Upper lobe of left lung (tissue), 6 donors: ENCODE measurements at regions not wholly inside any gene's neighbourhood (a gene's known extent, or its start where the extent isn't known, plus 50 kb on each side); places are given as distances from the start of the nearest gene placed in this dataset.
A peak's percentile ranks its signal among the peaks of the same experiment; 100 is the strongest.

Experiments used
- ATAC-seq, 2 donors: fragments of 200-7000 bp; cut with Tn5 transposase; one replicate each; pipeline ENCODE4 v1.9.1; 2022; ENCODE audit warnings: mild to moderate bottlenecking in 2 of 2, moderate library complexity in 2 of 2; ENCODE audit not compliant: low FRiP score in 2 of 2
- DNase-seq, 2 donors: peaks; one replicate each; pipeline ENCODE4 v3.0.0-alpha.2; 2019 to 2020
- H3K27ac ChIP-seq, 4 donors: fragments of 200-600 bp; sonication (generic); one replicate each; pipeline ENCODE4 v1.5.1; 2016 to 2019
- H3K27me3 ChIP-seq, 4 donors: fragments of 200-600 bp; sonication (generic); one replicate each; pipeline ENCODE4 v1.5.1; 2017 to 2019
- H3K36me3 ChIP-seq, 4 donors: fragments of 200-600 bp; sonication (generic); one replicate each; pipeline ENCODE4 v1.5.1; 2016 to 2019
- H3K4me1 ChIP-seq, 4 donors: fragments of 200-600 bp; sonication (generic); one replicate each; pipeline ENCODE4 v1.5.1; 2018 to 2019
- H3K4me3 ChIP-seq, 4 donors: fragments of 200-600 bp; sonication (generic); one replicate each; pipeline ENCODE4 v1.5.1; 2017 to 2019; ENCODE audit warnings: mild to moderate bottlenecking in 2 of 4, moderate library complexity in 1 of 4
- H3K9me3 ChIP-seq, 4 donors: fragments of 200-600 bp; sonication (generic); one replicate each; pipeline ENCODE4 v1.5.1; 2018 to 2019
- EP300 ChIP-seq, 4 donors: sonication (generic); formaldehyde crosslinking; IDR thresholded peaks; one replicate each; pipeline ENCODE4 v1.5.1; 2017; ENCODE audit warnings: antibody characterized with exemption in 4 of 4, control low read depth in 2 of 4
- POLR2A ChIP-seq, 4 donors: fragments of 450-650 bp; IDR thresholded peaks; one replicate each; pipeline ENCODE4 v1.5.1; 2016 to 2017; ENCODE audit warnings: antibody characterized with exemption in 4 of 4, mild to moderate bottlenecking in 2 of 4
- POLR2AphosphoS5 ChIP-seq, 2 donors: sonication (generic); formaldehyde crosslinking; IDR thresholded peaks; one replicate each; pipeline ENCODE4 v1.5.1; 2017; ENCODE audit warnings: antibody characterized with exemption in 2 of 2
- WGBS, 2 donors: methylation state at CpG; one replicate each; pipeline ENCODE4 v1.1.5; 2017 to 2018; 5-methylcytosine and 5-hydroxymethylcytosine counted together
- TF ChIP-seq, protein P1 (sequence below), 6 experiments: fragments of 450-650 bp in 4 of 6; fragments of 200-600 bp in 2 of 6; sonication (generic) in 2 of 6; IDR thresholded peaks; one replicate each; pipeline ENCODE4 v1.5.1; 2016 to 2019; ENCODE audit warnings: antibody characterized with exemption in 6 of 6
- donor health status: DM: no; HTN: no; CAD: no; lungs with moderate emphysema.
- donor health status: DM: no; HTN: yes; CAD: no; lungs with severe emphysema.

- Histone ChIP-seq H3K9me3 (no peaks in the 10 kb centered on the region), H3K27me3 (no peaks in the 10 kb centered on the region), H3K4me3 (no peak overlapping the region), H3K4me1 (peaks cover 5 to 20% (median 9%) of the 10 kb centered on the region in 4 donors), H3K27ac (no peak overlapping the region), H3K36me3 (no peaks in the 10 kb centered on the region)
- WGBS, 2 donors = 93 to 100% methylated on average over 2 of the region's 2 CpGs
- DNase-seq (no peak), ATAC-seq (no peak)
- TF ChIP-seq POLR2AphosphoS5 (IDR thresholded peaks at IDR 0.05) (no peak), POLR2A (IDR thresholded peaks at IDR 0.05) (no peak), EP300 (IDR thresholded peaks at IDR 0.05) (no peak)
- TF ChIP-seq, protein P1, sequence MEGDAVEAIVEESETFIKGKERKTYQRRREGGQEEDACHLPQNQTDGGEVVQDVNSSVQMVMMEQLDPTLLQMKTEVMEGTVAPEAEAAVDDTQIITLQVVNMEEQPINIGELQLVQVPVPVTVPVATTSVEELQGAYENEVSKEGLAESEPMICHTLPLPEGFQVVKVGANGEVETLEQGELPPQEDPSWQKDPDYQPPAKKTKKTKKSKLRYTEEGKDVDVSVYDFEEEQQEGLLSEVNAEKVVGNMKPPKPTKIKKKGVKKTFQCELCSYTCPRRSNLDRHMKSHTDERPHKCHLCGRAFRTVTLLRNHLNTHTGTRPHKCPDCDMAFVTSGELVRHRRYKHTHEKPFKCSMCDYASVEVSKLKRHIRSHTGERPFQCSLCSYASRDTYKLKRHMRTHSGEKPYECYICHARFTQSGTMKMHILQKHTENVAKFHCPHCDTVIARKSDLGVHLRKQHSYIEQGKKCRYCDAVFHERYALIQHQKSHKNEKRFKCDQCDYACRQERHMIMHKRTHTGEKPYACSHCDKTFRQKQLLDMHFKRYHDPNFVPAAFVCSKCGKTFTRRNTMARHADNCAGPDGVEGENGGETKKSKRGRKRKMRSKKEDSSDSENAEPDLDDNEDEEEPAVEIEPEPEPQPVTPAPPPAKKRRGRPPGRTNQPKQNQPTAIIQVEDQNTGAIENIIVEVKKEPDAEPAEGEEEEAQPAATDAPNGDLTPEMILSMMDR (IDR thresholded peaks at IDR 0.05) = no peak
Observed at GRCh38 chr5:135240781-135241360, 158.2 kb downstream of the MACROH2A1 start.

DNA sequence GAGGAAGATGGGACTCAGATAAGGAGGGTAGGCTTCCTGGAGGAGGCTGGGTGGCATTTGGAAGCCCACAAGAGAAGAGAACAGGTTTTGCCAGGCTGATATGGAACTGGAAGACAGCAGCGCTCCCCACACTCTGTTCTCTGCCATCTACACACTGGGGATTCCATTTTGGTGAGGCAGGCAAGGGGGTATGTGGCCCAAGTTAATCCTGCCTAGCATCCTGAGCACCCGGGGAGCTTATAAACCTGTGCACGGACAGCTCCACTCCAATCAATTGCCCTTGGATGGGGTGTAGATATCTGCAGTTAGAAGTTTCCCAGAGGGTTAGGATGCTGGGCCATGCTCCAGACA, 158.8 kb downstream of the MACROH2A1 start:
- Histone ChIP-seq H3K4me1 (peaks cover 5 to 17% (median 9%) of the 10 kb centered on the region in 4 donors), H3K9me3 (no peaks in the 10 kb centered on the region), H3K27me3 (no peaks in the 10 kb centered on the region), H3K4me3 (no peak overlapping the region), H3K27ac (no peak overlapping the region), H3K36me3 (no peaks in the 10 kb centered on the region)
- WGBS, 2 donors = 91 to 100% methylated on average over 2 to 3 of the region's 3 CpGs
- ATAC-seq (no peak), DNase-seq (no peak)
- TF ChIP-seq, protein P1 (IDR thresholded peaks at IDR 0.05) = no peak
- no peak for TF ChIP-seq POLR2AphosphoS5 (IDR thresholded peaks at IDR 0.05)
- TF ChIP-seq EP300 (IDR thresholded peaks at IDR 0.05) = no peak
- TF ChIP-seq POLR2A (IDR thresholded peaks at IDR 0.05) = no peak

- DNase-seq = no peak
- ATAC-seq = no peak
- TF ChIP-seq POLR2A (IDR thresholded peaks at IDR 0.05) (no peak), POLR2AphosphoS5 (IDR thresholded peaks at IDR 0.05) (no peak), EP300 (IDR thresholded peaks at IDR 0.05) (no peak)
- TF ChIP-seq, protein P1 (IDR thresholded peaks at IDR 0.05) = no peak
Observed at GRCh38 chr5:135239453-135240282, 159.4 kb downstream of the MACROH2A1 start.

DNA sequence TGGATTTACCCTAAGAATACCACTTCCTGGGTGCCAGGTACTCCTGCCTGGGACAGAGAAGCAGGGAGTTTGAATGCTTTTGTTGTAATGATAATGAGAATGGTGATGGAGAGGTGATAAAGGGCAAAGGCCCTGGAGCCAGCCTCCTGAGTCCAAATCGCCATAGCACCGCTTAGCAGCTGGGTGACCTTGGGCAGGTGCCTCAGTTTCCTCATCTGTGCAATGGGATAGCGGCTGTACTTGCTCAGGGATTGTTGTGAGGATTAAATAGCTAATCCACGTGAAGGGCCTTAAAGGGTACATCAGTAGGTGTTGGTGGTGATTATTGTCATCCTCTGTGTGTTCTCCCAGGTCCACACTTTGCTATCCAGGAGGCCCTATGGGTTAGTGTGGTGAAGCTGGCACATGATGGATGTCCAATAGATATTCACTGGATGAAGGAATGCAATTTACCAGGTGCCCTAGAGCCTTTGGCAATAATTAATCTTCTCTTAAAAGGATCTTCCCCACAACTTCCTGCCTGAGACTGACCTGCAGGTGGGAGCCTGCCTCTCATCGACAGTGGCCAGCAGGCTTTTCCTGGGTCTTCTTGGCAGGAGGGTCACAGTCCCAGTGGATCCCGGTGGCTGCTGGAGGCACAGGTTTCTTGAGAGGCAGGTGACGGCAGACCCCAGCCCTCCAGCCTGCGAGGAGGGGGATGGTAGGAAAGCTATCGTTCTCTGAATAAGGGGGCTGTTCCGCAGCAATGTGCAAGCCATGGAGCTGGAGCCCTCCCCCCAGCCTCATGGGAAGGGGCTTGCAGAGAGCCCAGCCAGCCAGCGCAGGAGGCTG, 160.2 kb downstream of the MACROH2A1 start:
- H3K4me1 ChIP-seq = peaks cover 5 to 17% (median 9%) of the 10 kb centered on the region in 4 donors
- H3K36me3 ChIP-seq = no peaks in the 10 kb centered on the region
- H3K9me3 ChIP-seq = no peaks in the 10 kb centered on the region
- no peaks in the 10 kb centered on the region for H3K27me3 ChIP-seq
- H3K4me3 ChIP-seq = no peak overlapping the region
- no peak overlapping the region for H3K27ac ChIP-seq
- peak in 1 of 2 donors; percentile 10 for DNase-seq
- no peak for ATAC-seq
- TF ChIP-seq, protein P1 (IDR thresholded peaks at IDR 0.05) = no peak
- TF ChIP-seq POLR2AphosphoS5 (IDR thresholded peaks at IDR 0.05) (no peak), POLR2A (IDR thresholded peaks at IDR 0.05) (no peak), EP300 (IDR thresholded peaks at IDR 0.05) (no peak)
- WGBS, 2 donors = 80 to 83% methylated on average over 10 to 11 of the region's 11 CpGs

More at GRCh38 chr5:135239453-135240282, 159.4 kb downstream of the MACROH2A1 start:
- no peaks in the 10 kb centered on the region for H3K9me3 ChIP-seq
- no peak overlapping the region for H3K27ac ChIP-seq
- no peaks in the 10 kb centered on the region for H3K36me3 ChIP-seq
- H3K4me1 ChIP-seq = peaks cover 5 to 17% (median 9%) of the 10 kb centered on the region in 4 donors
- H3K4me3 ChIP-seq = no peak overlapping the region
- no peaks in the 10 kb centered on the region for H3K27me3 ChIP-seq
- 72 to 77% methylated on average over 11 of the region's 11 CpGs for WGBS, 2 donors
